BJ (cell line): ENCODE measurements at regions not wholly inside any gene's neighbourhood (a gene's known extent, or its start where the extent isn't known, plus 50 kb on each side); places are given as distances from the start of the nearest gene placed in this dataset.

Experiments used
- CTCF ChIA-PET: fragments of 350-600 bp; formaldehyde crosslinking; extraction: SDS; loops from one replicate; lab custom pipeline; 2021; ENCODE audit warnings: antibody characterized with exemption, inconsistent platforms; lab: Yijun Ruan, JAX
- POLR2A ChIA-PET: fragments of 300-600 bp; sonication (Branson Sonifier 250); formaldehyde crosslinking; extraction: SDS; loops from one replicate; lab custom pipeline; 2021; ENCODE audit warnings: antibody characterized with exemption; lab: Charles Lee
- DNase-seq: peaks from one replicate; pipeline ENCODE4 v3.0.0-alpha.2; 2011; ENCODE audit warnings: low read depth
- H3K27me3 ChIP-seq: 2 replicates; pipeline ENCODE4 v1.6.0; 2011; ENCODE audit warnings: low read length; ENCODE audit not compliant: control insufficient read depth, insufficient read depth
- H3K36me3 ChIP-seq: 2 replicates; pipeline ENCODE4 v1.5.1; 2011; ENCODE audit warnings: low read length; ENCODE audit not compliant: control insufficient read depth, insufficient read depth
- H3K4me3 ChIP-seq: 2 replicates; pipeline ENCODE4 v1.5.1; 2011; ENCODE audit warnings: low read depth, mild to moderate bottlenecking, control low read depth, low read length
- TF ChIP-seq, protein P1 (sequence below): IDR thresholded peaks from 2 replicates; pipeline ENCODE4 v1.5.1; 2011; ENCODE audit warnings: low read depth, mild to moderate bottlenecking, control low read depth, inconsistent platforms, low read length, moderate library complexity; ENCODE audit not compliant: insufficient read depth

DNA sequence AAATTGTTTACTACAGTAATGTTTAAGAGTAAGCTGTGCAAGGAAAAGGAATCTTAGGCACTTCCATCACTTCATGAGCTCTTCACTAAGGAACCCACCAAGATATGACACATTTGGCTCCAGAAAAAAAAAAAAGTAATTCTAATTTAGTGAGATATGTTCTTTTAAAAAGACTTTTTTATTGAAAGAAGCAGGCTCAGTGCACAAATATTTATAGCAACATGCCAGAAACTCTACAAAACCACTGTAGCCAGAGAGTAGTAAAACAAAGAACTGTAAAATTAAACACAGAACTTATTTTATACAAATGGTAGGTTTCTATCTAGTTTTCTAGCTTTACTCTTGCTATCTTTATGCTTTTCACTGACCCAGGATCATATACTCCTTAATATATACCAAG, 434.6 kb upstream of the ADGRL2 start:
- Histone ChIP-seq H3K36me3 (no peaks in the 10 kb centered on the region), H3K4me3 (no peak overlapping the region), H3K27me3 (no peaks in the 10 kb centered on the region)
- ChIA-PET POLR2A (no interaction called here), CTCF (no interaction called here)
- TF ChIP-seq, protein P1, sequence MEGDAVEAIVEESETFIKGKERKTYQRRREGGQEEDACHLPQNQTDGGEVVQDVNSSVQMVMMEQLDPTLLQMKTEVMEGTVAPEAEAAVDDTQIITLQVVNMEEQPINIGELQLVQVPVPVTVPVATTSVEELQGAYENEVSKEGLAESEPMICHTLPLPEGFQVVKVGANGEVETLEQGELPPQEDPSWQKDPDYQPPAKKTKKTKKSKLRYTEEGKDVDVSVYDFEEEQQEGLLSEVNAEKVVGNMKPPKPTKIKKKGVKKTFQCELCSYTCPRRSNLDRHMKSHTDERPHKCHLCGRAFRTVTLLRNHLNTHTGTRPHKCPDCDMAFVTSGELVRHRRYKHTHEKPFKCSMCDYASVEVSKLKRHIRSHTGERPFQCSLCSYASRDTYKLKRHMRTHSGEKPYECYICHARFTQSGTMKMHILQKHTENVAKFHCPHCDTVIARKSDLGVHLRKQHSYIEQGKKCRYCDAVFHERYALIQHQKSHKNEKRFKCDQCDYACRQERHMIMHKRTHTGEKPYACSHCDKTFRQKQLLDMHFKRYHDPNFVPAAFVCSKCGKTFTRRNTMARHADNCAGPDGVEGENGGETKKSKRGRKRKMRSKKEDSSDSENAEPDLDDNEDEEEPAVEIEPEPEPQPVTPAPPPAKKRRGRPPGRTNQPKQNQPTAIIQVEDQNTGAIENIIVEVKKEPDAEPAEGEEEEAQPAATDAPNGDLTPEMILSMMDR = no peak
- peak; percentile 29 for DNase-seq

DNA sequence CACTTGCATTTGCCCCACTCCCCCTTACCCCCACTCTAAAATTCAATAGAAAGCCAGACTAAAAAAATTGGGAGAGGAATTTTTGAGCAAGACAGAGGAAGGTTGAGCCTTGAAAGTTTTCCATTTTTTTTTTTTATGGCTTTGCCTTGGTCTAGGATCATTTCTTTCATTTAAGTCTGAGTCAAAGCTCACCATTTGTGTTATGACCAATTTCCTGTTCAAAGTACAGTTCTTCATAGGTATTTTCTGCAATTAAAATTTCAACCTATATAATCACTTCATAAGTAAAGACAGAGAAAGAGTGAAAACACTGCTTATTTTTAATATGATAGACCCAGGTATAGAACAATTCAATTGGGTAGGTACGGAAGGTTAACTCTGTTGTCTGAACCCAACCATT, 436.6 kb upstream of the ADGRL2 start:
- ChIA-PET CTCF (no interaction called here), POLR2A (no interaction called here)
- H3K4me3 ChIP-seq = no peak overlapping the region
- H3K27me3 ChIP-seq = no peaks in the 10 kb centered on the region
- H3K36me3 ChIP-seq = no peaks in the 10 kb centered on the region
- DNase-seq = no peak
- TF ChIP-seq, protein P1 = no peak

DNA sequence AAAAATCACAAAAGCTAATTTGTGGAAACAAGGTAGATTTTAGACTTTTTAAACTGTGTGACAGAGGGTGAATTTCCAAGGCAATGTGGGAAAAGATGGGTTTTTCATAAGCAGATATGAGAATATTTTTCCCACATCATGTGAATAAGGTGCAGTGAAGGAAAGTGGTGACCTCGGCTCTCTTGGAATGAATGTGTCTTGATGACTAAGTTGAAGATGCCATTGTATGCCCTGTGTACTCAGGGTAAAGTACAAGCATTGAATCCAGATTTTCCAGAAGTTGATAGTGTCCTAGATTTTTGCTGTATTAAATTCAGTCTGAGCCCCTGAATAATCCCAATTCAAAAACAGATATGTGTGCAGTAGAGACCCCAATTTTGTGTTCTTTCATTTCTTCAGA, 442.6 kb upstream of the ADGRL2 start:
- CTCF ChIA-PET = no interaction called here
- TF ChIP-seq, protein P1 = no peak
- POLR2A ChIA-PET = no interaction called here
- Histone ChIP-seq H3K4me3 (no peak overlapping the region), H3K36me3 (no peaks in the 10 kb centered on the region), H3K27me3 (no peaks in the 10 kb centered on the region)
- DNase-seq = no peak

DNA sequence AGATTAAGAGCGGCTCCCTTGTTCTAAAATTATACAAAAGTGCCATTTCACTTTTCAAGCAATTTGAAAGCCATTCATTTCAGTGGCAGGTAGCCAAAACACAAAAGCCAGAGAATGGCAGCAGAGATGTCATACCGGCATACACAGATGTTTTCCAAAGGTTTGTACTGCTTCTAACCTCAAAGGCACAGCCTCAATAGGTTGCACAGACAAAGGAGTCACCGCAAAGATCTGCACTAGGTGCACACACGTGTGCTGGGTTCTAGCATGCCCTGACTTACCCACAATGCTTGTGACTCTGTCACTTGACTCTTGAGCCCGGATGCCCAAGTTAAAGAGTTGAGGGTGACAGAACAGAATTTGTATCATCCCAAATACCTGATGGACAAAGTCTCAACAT, 448.9 kb upstream of the ADGRL2 start:
- no peaks in the 10 kb centered on the region for H3K36me3 ChIP-seq
- H3K27me3 ChIP-seq = no peaks in the 10 kb centered on the region
- TF ChIP-seq, protein P1 = no peak
- CTCF ChIA-PET = no interaction called here
- POLR2A ChIA-PET = no interaction called here
- DNase-seq = no peak
- H3K4me3 ChIP-seq = no peak overlapping the region

DNA sequence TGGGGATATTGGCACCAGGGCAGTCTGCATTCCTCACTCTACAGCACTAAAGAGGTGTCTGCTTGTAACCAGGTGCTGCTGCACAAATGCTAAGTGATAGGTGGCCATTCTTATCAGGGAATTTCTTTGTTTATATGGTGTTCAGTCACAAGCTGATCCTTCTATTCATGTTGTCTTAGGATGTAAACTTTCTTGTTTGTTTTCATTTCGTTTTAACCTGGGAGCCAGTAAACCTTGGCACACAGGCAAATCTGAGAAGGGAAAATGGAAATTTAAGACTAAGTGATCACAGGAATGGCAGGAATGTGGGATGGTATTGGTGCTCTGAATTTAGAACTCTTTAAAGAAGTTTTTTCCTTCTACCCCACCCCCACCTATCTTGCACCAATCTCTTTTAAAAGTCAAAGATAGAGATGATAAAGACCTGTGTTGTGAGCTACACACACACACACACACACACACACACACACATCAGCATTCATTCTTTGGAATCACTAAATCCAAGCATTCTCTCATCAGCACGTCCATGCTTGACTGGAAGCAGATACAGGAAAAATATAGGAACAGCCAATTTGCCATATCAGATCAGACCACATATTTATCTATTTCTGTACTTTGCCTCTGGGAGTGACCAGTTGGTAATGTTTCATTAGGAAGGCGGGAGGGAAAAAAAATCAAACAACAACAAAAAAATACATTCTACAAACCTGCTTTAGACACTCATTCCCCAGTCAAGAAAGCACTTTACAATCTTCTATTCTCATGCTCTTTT, 451.4 kb upstream of the ADGRL2 start:
- TF ChIP-seq, protein P1 = no peak
- CTCF ChIA-PET = no interaction called here

More for the DNA sequence above, 451.4 kb upstream of the ADGRL2 start:
- H3K36me3 ChIP-seq = no peaks in the 10 kb centered on the region
- no peak for DNase-seq
- POLR2A ChIA-PET = no interaction called here
- H3K27me3 ChIP-seq = no peaks in the 10 kb centered on the region
- no peak overlapping the region for H3K4me3 ChIP-seq
